ELF-1 (cell line): ENCODE measurements at regions not wholly inside any gene's neighbourhood (a gene's known extent, or its start where the extent isn't known, plus 50 kb on each side); places are given as distances from the start of the nearest gene placed in this dataset.
"Not testable (repeated sequence)": the region's sequence is repeated elsewhere in the genome, so short reads cannot be mapped to it uniquely, and the experiment has no call there.

Source experiments
- DNase-seq: peaks from one replicate; pipeline ENCODE4 v3.0.0-alpha.2; 2016; ENCODE audit warnings: low read depth, low spot score

DNA sequence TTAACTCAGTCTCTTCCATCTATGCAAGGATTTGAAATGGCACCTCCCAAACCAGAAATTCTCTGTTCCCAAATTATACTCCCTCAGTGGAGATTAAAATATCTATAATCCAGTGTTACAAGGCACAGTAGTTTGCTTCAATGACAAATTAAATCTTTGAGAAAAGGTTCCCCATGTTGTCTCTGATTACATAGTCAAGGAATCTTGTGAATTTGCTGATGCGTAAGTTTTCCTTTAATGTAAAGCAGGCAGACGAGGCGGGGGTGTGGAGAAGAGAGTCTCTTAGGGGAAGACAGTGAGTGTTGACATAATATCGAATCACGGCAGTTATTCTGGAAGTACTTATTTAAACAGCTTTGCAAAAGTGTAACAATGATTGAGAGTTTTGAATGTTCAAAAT lies 236.4 kb upstream of the RARB start:
- DNase-seq = no peak

DNA sequence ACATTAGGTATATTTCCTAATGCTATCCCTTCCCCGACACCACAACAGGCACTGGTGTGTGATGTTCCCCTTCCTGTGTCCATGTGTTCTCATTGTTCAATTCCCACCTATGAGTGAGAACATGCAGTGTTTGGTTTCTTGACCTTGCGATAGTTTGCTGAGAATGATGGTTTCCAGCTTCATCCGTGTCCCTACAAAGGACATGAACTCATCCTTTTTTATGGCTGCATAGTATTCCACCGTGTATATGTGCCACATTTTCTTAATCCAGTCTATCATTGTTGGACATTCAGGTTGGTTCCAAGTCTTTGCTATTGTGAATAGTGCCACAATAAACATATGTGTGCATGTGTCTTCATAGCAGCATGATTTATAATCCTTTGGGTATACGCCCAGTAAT lies 228.5 kb upstream of the RARB start:
- DNase-seq = not testable (repeated sequence)

DNA sequence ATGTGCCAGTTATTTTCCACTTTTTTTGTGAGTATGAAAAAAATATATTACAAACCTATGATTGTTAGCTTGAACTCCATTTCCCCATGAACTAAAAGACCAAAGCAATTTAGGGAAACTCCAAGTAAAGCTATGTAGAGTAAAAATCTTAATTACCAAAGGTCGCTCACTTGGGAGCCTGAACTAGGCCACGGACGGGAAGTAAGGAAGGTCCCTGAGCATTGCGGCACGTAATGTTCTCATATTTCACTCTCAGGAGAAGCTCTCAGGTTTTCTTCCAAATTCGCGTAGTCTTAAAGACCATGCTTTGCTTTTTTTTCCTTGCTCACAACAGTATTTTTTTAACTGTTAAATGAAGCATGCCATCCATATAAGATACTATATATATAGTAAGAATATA lies 215.3 kb upstream of the RARB start:
- no peak for DNase-seq

DNA sequence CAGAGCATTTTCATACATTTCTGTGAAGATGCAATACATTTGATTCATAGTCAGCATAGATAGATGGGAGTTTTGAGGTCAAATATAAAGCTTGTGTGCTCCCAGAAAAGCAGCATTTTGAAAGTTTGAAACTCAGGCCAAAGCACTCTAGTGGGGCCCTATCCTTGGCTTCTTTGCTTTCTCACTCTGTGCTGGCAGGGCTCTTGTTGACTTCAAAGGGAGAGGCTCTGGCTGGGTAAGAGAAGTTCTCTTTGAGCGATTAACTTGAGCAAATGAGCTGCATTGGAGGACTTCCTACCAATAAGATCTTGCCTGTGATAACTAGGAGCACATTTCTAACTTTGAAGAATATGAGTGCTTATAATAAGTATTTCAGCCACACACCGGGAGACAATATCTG lies 214.0 kb upstream of the RARB start:
- DNase-seq = no peak

GRCh38 chr3:25218362-25218761 lies 209.7 kb upstream of the RARB start:
- no peak for DNase-seq

DNA sequence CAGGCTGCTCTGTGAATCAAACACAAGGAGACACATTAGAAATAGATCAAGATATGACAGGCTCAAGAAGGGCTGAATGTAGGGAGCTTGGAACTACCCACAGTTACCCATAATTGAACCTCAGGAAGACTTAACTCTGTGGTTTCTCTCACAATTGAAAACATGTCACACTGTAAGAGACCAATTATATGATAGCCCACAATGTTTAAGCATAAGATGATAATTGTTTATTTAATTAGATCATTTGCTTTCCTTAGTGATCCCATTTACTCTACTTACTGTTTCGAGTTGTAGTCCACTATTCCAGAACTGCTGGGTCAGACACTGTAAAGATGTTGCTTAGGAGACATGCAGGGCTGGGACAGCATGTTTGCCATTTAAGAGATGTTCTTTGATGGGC lies 201.3 kb upstream of the RARB start:
- DNase-seq = no peak

DNA sequence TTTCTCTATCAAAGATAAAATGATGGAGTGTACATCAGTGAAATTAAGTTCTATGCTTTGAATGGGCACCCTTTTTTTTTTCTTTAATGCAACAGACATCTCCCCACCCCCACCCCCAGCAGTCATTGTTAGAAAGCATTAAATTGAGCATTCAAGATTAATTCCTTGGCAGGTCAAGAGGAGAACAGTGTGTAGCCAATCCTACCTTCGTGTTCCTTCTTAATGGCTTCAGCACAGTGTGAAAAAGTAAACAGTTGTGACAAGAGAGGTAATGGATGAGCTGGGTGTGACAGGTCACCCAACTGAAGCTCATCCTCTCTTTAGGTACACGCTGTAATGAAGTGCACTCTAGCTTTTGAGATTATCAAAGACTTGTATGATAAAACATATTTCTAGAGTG lies 198.5 kb upstream of the RARB start:
- no peak for DNase-seq

DNA sequence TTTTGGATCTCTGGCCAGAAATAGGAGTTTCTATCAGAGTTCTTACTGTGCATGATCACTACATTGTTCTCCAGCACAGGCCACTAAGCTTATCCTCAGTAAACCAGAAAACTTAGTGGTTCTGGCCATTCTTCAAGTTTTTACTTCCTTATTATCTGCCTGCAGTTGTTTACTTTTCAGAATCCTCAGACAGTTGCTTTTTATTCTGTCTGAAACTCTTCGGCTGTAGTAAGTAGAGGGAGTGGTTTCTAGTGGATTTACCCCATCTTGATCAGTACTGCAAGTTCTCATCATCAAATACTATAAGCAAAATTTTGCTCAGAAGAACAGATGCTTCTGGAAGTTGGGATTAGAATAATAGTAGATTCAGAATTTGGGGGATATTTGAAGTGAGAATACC lies 193.0 kb upstream of the RARB start:
- DNase-seq = no peak

- DNase-seq = no peak
Measured at GRCh38 chr3:25235466-25235865, 192.6 kb upstream of the RARB start.

DNA sequence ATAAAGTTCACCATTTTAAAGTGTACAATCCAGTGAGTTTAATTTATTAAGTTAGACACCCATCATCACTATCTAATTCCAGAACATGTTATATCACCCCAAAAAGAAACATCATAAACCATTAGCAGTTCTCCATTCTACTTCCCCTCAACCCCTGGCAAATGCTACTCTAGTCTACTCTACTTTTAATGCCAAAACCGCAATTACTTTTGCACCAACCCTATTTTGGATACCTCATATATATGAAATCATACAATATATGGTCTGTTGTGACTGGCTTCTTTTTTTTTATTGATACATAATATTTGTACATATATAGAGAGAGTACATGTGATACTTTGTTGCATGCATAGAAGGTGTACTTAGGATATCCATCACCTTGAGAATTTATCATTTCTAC lies 190.5 kb upstream of the RARB start:
- DNase-seq = no peak

GRCh38 chr3:25239042-25239441 lies 189.0 kb upstream of the RARB start:
- DNase-seq = no peak

- peak; percentile 69 for DNase-seq
Measured at GRCh38 chr3:25246913-25247312, 181.2 kb upstream of the RARB start.

- no peak for DNase-seq
Measured at GRCh38 chr3:25252291-25252690, 175.8 kb upstream of the RARB start.

- no peak for DNase-seq
Measured at GRCh38 chr3:25257026-25257425, 171.0 kb upstream of the RARB start.

DNA sequence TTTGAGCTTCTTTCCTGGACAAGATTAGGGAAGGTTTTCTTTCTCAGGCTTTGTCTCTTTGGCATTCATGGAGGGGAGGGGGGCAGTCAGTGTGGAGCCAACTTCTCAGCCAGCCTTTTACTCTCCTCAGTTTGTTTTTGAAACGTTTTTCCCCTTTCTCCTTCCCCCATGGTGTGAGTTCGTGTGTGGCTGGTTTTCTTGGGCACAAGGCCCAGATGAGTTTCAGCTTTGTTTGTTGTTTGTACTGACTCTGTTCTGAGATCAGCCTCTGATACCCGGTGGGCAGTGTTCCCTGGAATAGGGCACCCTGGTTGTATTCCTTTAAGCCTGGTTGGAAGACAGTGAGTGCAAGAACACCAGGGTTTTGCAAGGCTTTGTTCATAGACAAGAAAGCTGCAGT lies 168.2 kb upstream of the RARB start:
- DNase-seq = no peak

GRCh38 chr3:25262322-25262721 lies 165.7 kb upstream of the RARB start:
- no peak for DNase-seq

DNA sequence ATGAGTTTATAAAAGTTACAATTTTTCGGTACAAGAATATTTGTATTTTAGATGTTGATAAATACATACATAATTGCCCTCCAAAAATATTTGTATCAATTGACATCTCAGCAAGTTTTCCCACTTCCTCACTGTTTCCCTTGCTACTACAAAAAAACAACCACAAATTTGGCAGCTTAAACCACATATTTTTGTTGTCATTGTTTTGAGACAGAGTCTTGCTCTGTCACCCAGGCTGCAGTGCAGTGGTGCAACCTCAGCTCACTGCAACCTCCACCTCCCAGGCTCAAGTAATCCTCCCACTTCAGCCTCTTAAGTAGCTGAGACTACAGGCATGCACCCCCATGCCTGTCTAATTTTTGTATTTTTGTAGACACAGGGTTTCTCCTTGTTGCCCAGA lies 162.8 kb upstream of the RARB start:
- no peak for DNase-seq

DNA sequence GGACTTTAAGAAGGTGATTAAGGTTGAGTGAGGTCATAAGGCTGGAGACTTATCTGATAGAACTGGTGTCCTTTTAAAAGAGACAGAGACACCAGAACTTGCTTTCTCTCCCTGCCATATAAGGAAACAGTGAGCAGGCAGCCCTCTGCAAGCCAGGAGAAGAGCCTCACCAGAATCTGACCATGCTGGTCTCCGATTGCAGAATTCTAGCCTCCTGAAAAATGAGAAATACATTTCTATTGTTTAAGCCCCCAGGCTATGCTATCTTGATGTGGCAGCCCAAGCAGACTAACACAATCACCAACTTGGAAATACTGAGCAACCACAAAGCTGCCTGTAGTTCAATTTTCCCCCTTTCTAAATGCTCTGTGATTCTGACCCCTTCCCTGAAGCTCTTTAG lies 161.4 kb upstream of the RARB start:
- DNase-seq = peak; percentile 28

GRCh38 chr3:25272090-25272489 lies 156.0 kb upstream of the RARB start:
- DNase-seq = no peak

DNA sequence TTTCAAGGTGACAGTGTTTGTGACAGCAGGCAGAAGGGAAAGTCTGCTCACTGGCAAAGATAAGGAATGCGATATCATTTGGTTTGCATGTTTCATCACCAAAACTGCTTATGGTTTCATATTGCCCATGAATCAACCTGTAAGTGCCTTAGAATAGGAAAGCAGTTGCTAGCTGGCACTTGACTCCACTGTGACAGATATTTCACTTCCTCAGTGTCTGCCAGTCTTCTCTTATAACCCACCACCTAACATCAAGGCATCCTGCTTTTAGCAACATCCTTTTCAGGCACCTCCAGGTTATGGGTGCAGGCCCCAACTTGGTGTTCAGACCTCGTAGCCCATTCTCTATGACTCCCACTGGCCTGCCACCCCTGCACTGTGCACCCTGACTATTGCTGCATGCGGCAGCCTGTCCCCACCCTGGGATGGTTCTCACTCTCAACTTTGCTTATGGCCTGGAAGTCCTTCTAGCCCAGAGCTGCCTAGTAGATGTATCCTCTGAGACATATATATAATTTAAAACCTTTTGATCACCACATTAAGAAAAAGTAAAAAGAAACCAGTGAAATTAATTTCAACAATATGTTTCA lies 154.4 kb upstream of the RARB start:
- DNase-seq = no peak

DNA sequence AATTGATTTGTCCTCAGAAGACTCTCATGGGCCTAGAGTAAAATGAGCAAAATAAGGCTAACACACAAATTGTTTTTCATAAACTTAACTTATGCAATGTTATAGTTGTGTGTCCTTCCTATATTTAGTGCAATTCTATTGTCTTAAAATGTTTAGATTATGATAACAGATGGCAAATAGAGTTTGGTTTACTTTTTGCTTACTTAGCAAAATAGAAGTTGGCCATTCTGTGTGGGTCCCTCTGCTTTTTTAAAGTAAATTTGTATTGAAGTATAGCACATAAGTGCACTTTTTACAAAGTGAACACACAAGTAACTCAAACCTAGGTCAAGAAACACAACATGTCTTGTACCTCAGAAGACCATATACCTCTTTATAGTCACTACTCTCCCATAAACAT lies 150.6 kb upstream of the RARB start:
- no peak for DNase-seq

- no peak for DNase-seq
Measured at GRCh38 chr3:25281041-25281731, 146.9 kb upstream of the RARB start.

DNA sequence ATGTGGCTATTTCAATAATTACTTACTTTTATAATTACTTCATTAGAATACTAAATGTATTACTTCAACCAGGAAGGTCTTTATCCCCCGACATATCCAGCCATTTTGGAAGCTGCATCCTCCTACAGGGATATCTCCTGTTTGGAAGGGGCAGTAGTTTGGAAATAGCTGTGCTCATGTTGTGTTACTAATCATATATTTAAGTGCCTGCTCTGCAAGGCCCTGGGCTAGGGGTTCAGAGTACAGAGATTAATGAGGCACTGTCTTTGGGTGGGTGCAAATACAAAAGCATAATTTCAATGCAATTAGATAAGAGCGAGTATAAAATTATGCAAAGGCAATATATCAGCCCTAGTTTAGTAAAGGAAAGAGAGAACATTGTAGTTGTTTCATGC lies 146.3 kb upstream of the RARB start:
- DNase-seq = no peak

DNA sequence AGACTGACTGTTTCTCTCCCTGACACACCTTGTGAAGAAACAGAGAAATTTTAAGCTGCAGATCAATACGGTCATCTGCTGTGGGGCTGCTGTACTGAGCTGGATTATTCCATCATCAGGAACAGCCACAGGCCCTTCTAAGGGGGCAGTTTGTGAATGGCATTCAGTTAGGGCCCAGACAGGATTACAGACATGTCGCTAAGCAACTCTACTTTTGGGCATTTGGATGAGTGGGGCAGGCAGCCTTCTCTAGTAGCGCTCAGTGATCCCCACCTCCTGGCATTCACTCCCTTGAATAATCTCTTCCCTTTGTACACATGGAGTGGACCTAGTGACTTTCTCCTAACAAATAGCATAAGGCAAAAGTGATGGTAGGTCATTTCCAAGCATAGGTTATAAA lies 144.4 kb upstream of the RARB start:
- no peak for DNase-seq
